HepG2 (cell line): ENCODE measurements at regions not wholly inside any gene's neighbourhood (a gene's known extent, or its start where the extent isn't known, plus 50 kb on each side); places are given as distances from the start of the nearest gene placed in this dataset.

ENCODE experiments used
- CEBPG ChIP-seq: IDR thresholded peaks from 2 replicates; pipeline ENCODE4 v1.6.1; 2016
- EZH2 ChIP-seq: conservative IDR thresholded peaks from 2 replicates; pipeline ENCODE4 v1.6.1; 2012; ENCODE audit warnings: mild to moderate bottlenecking, low read depth, low read length, moderate library complexity
- FOXA1 ChIP-seq, 2 experiments: fragments of 450-650 bp in 1 of 2; sonication (generic) in 1 of 2; formaldehyde crosslinking in 1 of 2; IDR thresholded peaks; 2 replicates each; pipeline versions ENCODE4 v1.4.0 to v1.6.1; 2016 to 2020; ENCODE audit warnings: missing genetic modification reagents in 1 of 2
- KDM3A ChIP-seq: IDR thresholded peaks from 2 replicates; pipeline ENCODE4 v1.6.1; 2018; ENCODE audit warnings: low read depth, missing compliant biosample characterization
- MAFF ChIP-seq: IDR thresholded peaks from 2 replicates; pipeline ENCODE4 v1.6.1; 2011; ENCODE audit warnings: low read depth, low read length, improper control_type of control experiment
- POLR2A ChIP-seq, 2 experiments: IDR thresholded peaks; 2 replicates each; pipeline ENCODE4 v1.6.1; 2011; ENCODE audit warnings: low read depth in 2 of 2, low read length in 2 of 2, mild to moderate bottlenecking in 1 of 2, moderate library complexity in 1 of 2; ENCODE audit not compliant: insufficient read depth in 1 of 2
- PRPF4 ChIP-seq: fragments of 200-400 bp; formaldehyde crosslinking; IDR thresholded peaks from 2 replicates; pipeline ENCODE4 v1.6.1; 2016; ENCODE audit warnings: low read length, low read depth; ENCODE audit not compliant: poor library complexity, severe bottlenecking
- SOX13 ChIP-seq, 3 experiments: fragments of 450-650 bp in 1 of 3; sonication (generic) in 1 of 3; formaldehyde crosslinking in 1 of 3; IDR thresholded peaks in 2 of 3; conservative IDR thresholded peaks in 1 of 3; 2 replicates each; pipeline versions ENCODE4 v1.5.0 to v1.6.1; 2016 to 2020; ENCODE audit warnings: antibody characterized with exemption in 1 of 3, mild to moderate bottlenecking in 1 of 3, missing compliant biosample characterization in 1 of 3, missing genetic modification reagents in 1 of 3, moderate library complexity in 1 of 3
- TP53 ChIP-seq: sonication (generic); formaldehyde crosslinking; conservative IDR thresholded peaks from 2 replicates; pipeline ENCODE4 v1.4.0; 2020; ENCODE audit warnings: missing genetic modification reagents
- ZNF660 ChIP-seq: sonication (generic); formaldehyde crosslinking; IDR thresholded peaks from 2 replicates; pipeline ENCODE4 v1.5.1; 2020; ENCODE audit warnings: mild to moderate bottlenecking, low read depth, missing genetic modification reagents, borderline replicate concordance
- TF ChIP-seq, protein P1 (sequence below): sonication (generic); formaldehyde crosslinking; IDR thresholded peaks from 2 replicates; pipeline ENCODE4 v1.5.0; 2020; ENCODE audit warnings: mild to moderate bottlenecking, missing genetic modification reagents, moderate library complexity
- TF ChIP-seq, protein P2 (sequence below): sonication (generic); formaldehyde crosslinking; IDR thresholded peaks from 2 replicates; pipeline ENCODE4 v1.4.0; 2020; ENCODE audit warnings: low read depth, mild to moderate bottlenecking, missing genetic modification reagents
- TF ChIP-seq, protein P3 (sequence below): IDR thresholded peaks from 2 replicates; pipeline ENCODE4 v1.6.1; 2016; ENCODE audit warnings: missing compliant biosample characterization, missing genetic modification reagents, borderline replicate concordance

DNA sequence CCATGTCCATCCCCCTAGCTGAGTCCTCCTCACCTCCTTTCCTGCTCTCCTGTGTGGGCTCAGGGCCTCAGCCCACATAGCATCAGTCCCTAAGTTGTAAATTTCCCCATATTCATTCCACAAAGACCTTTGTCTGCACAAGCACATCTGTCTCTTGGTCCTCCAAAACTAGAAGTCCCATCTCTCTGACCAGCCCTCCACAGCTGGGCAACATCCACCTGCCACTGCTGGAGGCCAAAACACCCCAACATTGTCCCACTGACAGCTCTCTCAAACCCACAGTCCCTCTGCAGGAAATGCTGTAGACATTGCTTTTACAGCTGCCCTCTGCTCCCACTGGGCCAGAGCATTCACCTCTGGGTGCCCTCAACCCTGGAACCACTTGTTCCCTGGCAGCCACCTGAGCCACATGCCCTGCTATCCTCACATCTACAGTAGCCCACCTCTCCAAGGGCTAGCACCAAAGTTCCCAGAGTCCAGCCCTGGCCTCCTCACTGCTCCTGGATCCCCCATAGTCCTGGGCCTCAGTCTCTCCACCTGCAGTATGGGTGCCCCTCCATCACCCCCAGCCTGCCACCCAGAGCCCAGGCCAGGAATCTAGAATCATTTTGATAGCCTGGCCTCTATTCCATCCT is 1722.7 kb downstream of the TP53TG3F start:
- TF ChIP-seq, protein P1, sequence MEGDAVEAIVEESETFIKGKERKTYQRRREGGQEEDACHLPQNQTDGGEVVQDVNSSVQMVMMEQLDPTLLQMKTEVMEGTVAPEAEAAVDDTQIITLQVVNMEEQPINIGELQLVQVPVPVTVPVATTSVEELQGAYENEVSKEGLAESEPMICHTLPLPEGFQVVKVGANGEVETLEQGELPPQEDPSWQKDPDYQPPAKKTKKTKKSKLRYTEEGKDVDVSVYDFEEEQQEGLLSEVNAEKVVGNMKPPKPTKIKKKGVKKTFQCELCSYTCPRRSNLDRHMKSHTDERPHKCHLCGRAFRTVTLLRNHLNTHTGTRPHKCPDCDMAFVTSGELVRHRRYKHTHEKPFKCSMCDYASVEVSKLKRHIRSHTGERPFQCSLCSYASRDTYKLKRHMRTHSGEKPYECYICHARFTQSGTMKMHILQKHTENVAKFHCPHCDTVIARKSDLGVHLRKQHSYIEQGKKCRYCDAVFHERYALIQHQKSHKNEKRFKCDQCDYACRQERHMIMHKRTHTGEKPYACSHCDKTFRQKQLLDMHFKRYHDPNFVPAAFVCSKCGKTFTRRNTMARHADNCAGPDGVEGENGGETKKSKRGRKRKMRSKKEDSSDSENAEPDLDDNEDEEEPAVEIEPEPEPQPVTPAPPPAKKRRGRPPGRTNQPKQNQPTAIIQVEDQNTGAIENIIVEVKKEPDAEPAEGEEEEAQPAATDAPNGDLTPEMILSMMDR (CRISPR knock-in tag) = no peak
- TF ChIP-seq PRPF4 = no peak
- no peak for TF ChIP-seq POLR2A (IDR thresholded peaks at IDR 0.05; ENCODE audit: insufficient read depth in 1 of 2, low read depth in 2 of 2, low read length in 2 of 2)
- no peak for TF ChIP-seq MAFF
- TF ChIP-seq FOXA1 (IDR thresholded peaks at IDR 0.05) = no peak
- no peak for TF ChIP-seq FOXA1 (CRISPR knock-in tag; IDR thresholded peaks at IDR 0.05)
- TF ChIP-seq, protein P2, sequence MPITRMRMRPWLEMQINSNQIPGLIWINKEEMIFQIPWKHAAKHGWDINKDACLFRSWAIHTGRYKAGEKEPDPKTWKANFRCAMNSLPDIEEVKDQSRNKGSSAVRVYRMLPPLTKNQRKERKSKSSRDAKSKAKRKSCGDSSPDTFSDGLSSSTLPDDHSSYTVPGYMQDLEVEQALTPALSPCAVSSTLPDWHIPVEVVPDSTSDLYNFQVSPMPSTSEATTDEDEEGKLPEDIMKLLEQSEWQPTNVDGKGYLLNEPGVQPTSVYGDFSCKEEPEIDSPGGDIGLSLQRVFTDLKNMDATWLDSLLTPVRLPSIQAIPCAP (CRISPR knock-in tag) = no peak
- TF ChIP-seq, protein P3, sequence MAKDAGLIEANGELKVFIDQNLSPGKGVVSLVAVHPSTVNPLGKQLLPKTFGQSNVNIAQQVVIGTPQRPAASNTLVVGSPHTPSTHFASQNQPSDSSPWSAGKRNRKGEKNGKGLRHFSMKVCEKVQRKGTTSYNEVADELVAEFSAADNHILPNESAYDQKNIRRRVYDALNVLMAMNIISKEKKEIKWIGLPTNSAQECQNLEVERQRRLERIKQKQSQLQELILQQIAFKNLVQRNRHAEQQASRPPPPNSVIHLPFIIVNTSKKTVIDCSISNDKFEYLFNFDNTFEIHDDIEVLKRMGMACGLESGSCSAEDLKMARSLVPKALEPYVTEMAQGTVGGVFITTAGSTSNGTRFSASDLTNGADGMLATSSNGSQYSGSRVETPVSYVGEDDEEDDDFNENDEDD = no peak
- no peak for TF ChIP-seq ZNF660 (CRISPR knock-in tag)
- no peak for TF ChIP-seq EZH2
- no peak for TF ChIP-seq CEBPG (CRISPR knock-in tag)
- no peak for TF ChIP-seq TP53
- TF ChIP-seq KDM3A (CRISPR knock-in tag) = no peak
- no peak for TF ChIP-seq SOX13 (IDR thresholded peaks at IDR 0.05)
- no peak for TF ChIP-seq SOX13 (CRISPR knock-in tag; conservative IDR thresholded peaks at IDR 0.05 in 1 of 2, IDR thresholded peaks at IDR 0.05 in 1 of 2)
